ENCODE measurements at regions not wholly inside any gene's neighbourhood (a gene's known extent, or its start where the extent isn't known, plus 50 kb on each side); places are given as distances from the start of the nearest gene placed in this dataset.

DNA sequence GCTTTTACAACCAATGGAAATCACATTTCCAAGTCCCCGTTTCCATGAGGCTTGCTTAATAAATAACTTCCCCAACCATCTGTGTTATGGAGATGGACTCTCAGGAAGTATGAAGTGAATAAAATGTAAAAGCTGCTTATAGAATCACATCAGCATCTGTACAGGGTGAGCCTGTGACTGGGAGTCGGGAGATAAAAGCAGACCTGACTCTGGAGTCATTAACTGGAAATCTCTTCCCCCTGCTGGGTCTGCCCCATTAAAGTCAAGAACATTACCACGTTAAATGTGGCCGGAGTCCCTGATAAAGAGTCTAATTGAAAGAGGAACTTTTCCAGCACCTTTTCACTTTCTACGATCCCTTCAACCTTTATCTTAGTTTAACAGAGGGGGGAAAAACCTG, 368.5 kb downstream of the DOK5 start:
- Mint-ChIP-seq H3K9me3 (ENCODE audit: unreplicated experiment) (peaks cover 21% of the 10 kb centered on the region), H3K4me3 (ENCODE audit: unreplicated experiment) (no peak overlapping the region), H3K27me3 (ENCODE audit: unreplicated experiment) (no peaks in the 10 kb centered on the region), H3K27ac (ENCODE audit: unreplicated experiment) (no peak overlapping the region), H3K36me3 (ENCODE audit: low read depth, unreplicated experiment) (peaks cover 3% of the 10 kb centered on the region), H3K4me1 (ENCODE audit: unreplicated experiment) (no peaks in the 10 kb centered on the region)
- no peak for DNase-seq (ENCODE audit: low spot score)
- TF ChIP-seq, protein P1, sequence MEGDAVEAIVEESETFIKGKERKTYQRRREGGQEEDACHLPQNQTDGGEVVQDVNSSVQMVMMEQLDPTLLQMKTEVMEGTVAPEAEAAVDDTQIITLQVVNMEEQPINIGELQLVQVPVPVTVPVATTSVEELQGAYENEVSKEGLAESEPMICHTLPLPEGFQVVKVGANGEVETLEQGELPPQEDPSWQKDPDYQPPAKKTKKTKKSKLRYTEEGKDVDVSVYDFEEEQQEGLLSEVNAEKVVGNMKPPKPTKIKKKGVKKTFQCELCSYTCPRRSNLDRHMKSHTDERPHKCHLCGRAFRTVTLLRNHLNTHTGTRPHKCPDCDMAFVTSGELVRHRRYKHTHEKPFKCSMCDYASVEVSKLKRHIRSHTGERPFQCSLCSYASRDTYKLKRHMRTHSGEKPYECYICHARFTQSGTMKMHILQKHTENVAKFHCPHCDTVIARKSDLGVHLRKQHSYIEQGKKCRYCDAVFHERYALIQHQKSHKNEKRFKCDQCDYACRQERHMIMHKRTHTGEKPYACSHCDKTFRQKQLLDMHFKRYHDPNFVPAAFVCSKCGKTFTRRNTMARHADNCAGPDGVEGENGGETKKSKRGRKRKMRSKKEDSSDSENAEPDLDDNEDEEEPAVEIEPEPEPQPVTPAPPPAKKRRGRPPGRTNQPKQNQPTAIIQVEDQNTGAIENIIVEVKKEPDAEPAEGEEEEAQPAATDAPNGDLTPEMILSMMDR (IDR thresholded peaks at IDR 0.05; ENCODE audit: unreplicated experiment): no peak

DNA sequence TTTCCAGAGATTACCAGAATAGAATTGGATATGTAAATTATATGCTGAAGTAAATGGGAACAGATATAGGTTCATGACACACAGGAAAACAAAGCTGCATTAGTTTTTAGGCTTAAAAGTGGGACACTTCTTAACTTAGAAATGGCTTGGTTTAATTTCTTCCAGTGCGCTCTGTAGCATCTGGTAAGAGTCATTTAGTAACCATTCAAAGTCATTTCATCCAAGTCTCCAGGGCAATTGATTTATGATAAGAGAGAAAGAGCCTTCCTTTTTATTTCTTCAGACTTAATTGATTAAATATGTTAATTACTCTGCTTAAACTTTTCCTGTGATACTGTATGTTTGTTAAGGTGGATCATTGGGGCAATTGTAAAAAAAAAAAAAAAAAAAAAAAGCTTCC, 368.0 kb downstream of the DOK5 start:
- Mint-ChIP-seq H3K27me3 (ENCODE audit: unreplicated experiment) (no peaks in the 10 kb centered on the region), H3K27ac (ENCODE audit: unreplicated experiment) (no peak overlapping the region), H3K4me3 (ENCODE audit: unreplicated experiment) (no peak overlapping the region), H3K36me3 (ENCODE audit: low read depth, unreplicated experiment) (peaks cover 3% of the 10 kb centered on the region), H3K9me3 (ENCODE audit: unreplicated experiment) (peaks cover 21% of the 10 kb centered on the region), H3K4me1 (ENCODE audit: unreplicated experiment) (no peaks in the 10 kb centered on the region)
- no peak for DNase-seq (ENCODE audit: low spot score)
- TF ChIP-seq, protein P1 (IDR thresholded peaks at IDR 0.05; ENCODE audit: unreplicated experiment): no peak

DNA sequence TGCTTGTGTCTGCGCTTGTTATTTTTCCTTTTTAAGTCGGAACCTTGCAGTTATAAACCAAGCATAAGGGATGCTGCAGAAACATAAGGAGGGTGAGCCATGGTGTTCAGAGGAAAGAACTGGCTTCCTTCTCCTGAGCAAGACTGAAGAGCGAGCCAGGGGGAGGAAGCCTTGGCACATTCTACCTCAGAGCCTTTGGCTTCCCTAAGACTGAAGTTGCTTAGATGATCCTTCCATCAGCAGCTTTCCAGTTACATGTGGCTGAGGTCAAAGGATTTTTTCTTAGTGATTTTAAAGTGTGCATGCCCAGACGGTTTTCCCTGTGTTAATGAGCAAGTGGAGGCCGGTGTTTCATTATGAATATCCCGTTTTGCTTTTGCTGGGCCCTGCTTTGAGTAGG, 363.8 kb downstream of the DOK5 start:
- Mint-ChIP-seq H3K9me3 (ENCODE audit: unreplicated experiment) (peaks cover 16% of the 10 kb centered on the region), H3K36me3 (ENCODE audit: low read depth, unreplicated experiment) (no peaks in the 10 kb centered on the region)
- no peak for DNase-seq (ENCODE audit: low spot score)

DNA sequence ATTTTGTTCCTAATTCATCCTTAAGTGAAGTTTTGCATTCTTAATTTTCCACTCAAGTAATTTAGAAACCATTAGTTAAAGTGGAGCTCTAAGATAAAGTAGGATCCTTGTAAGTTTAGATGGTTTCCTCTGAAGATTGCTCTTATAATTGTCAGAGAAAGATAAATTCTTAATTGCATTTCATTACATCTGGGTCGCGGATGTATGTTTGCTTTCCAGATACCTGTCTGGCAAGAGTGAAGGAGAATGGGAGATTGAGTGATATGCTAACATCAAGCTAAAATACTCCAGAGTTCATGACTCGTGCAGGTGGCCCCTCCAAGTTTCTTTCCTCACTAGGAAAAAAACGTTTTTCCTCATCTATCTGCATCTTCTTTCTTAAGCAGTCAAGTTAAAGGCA, 361.8 kb downstream of the DOK5 start:
- Mint-ChIP-seq H3K27ac (ENCODE audit: unreplicated experiment) (no peak overlapping the region), H3K4me3 (ENCODE audit: unreplicated experiment) (no peak overlapping the region), H3K4me1 (ENCODE audit: unreplicated experiment) (no peaks in the 10 kb centered on the region), H3K9me3 (ENCODE audit: unreplicated experiment) (peaks cover 26% of the 10 kb centered on the region), H3K27me3 (ENCODE audit: unreplicated experiment) (peaks cover 2% of the 10 kb centered on the region), H3K36me3 (ENCODE audit: low read depth, unreplicated experiment) (peaks cover 3% of the 10 kb centered on the region)
- TF ChIP-seq, protein P1 (IDR thresholded peaks at IDR 0.05; ENCODE audit: unreplicated experiment): no peak
- no peak for DNase-seq (ENCODE audit: low spot score)

More for the DNA sequence above, 363.8 kb downstream of the DOK5 start:
- no peak overlapping the region for H3K27ac Mint-ChIP-seq (ENCODE audit: unreplicated experiment)
- no peaks in the 10 kb centered on the region for H3K27me3 Mint-ChIP-seq (ENCODE audit: unreplicated experiment)
- TF ChIP-seq, protein P1 (IDR thresholded peaks at IDR 0.05; ENCODE audit: unreplicated experiment): no peak
- H3K4me1 Mint-ChIP-seq (ENCODE audit: unreplicated experiment): no peaks in the 10 kb centered on the region
- H3K4me3 Mint-ChIP-seq (ENCODE audit: unreplicated experiment): no peak overlapping the region

DNA sequence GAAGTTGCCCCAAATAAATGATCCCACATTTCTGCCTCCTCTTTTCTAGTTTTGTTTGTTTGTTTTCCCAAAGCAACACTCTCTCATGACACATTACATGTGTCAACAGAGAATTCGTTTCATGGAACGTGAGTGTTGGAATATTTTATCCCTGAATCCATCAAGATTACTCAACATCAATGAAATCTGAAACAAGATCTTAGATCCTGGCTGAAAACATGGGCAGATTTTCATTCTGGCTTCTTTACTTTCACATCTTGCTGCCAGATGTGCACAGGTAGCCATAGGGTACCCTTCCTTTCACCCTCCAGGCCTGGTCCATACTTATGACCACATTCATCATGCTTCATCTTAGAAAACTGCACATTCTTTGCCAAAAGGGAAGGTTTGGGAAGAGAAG, 347.0 kb downstream of the DOK5 start:
- Mint-ChIP-seq H3K27ac (ENCODE audit: unreplicated experiment) (no peak overlapping the region), H3K27me3 (ENCODE audit: unreplicated experiment) (no peaks in the 10 kb centered on the region), H3K4me3 (ENCODE audit: unreplicated experiment) (no peak overlapping the region), H3K9me3 (ENCODE audit: unreplicated experiment) (peaks cover 14% of the 10 kb centered on the region), H3K36me3 (ENCODE audit: low read depth, unreplicated experiment) (no peaks in the 10 kb centered on the region), H3K4me1 (ENCODE audit: unreplicated experiment) (no peaks in the 10 kb centered on the region)
- TF ChIP-seq, protein P1 (IDR thresholded peaks at IDR 0.05; ENCODE audit: unreplicated experiment): no peak
- no peak for DNase-seq (ENCODE audit: low spot score)

All from endothelial cell (in vitro differentiated cells).